H1 (cell line): ENCODE measurements at regions not wholly inside any gene's neighbourhood (a gene's known extent, or its start where the extent isn't known, plus 50 kb on each side); places are given as distances from the start of the nearest gene placed in this dataset.

Source experiments
- CTCF ChIA-PET: fragments of 300-600 bp; sonication (Branson Sonifier 250); formaldehyde crosslinking; loops from one replicate; lab custom pipeline; 2021; ENCODE audit not compliant: partially characterized antibody; lab: Charles Lee
- POLR2A ChIA-PET: fragments of 300-600 bp; sonication (Branson Sonifier 250); formaldehyde crosslinking; loops from one replicate; lab custom pipeline; 2021; ENCODE audit warnings: inconsistent platforms; ENCODE audit not compliant: partially characterized antibody; lab: Charles Lee
- DNase-seq, 2 experiments: peaks; one replicate each; pipeline versions ENCODE4 v3.0.0 to v3.0.0-alpha.2; 2010 to 2022; ENCODE audit warnings: low spot score in 2 of 2, low read depth in 1 of 2, mixed read lengths in 1 of 2
- FAIRE-seq: peaks from 2 replicates; lab custom pipeline; 2011; peaks lifted over from hg19 to GRCh38; lab: Jason Lieb, UNC
- H2AFZ ChIP-seq: 2 replicates; pipeline ENCODE4 v1.8.1; 2012; ENCODE audit warnings: low read length, inconsistent platforms
- H2AK5ac ChIP-seq: 2 replicates; pipeline ENCODE4 v1.6.1; 2013; ENCODE audit warnings: low read depth, low read length
- H2BK120ac ChIP-seq: replicated peaks from 2 replicates; pipeline ENCODE3; 2013; ENCODE audit warnings: low read depth, low read length, inconsistent platforms
- H2BK12ac ChIP-seq: 2 replicates; pipeline ENCODE4 v1.6.1; 2013; ENCODE audit warnings: low read depth, low read length
- H2BK15ac ChIP-seq: 2 replicates; pipeline ENCODE4 v1.6.1; 2013; ENCODE audit warnings: low read length
- H2BK20ac ChIP-seq: 2 replicates; pipeline ENCODE4 v1.6.1; 2013; ENCODE audit warnings: low read length
- H2BK5ac ChIP-seq: 2 replicates; pipeline ENCODE4 v1.6.1; 2013; ENCODE audit warnings: low read depth, low read length
- H3K14ac ChIP-seq: 2 replicates; pipeline ENCODE4 v1.6.1; 2013; ENCODE audit warnings: inconsistent platforms; ENCODE audit not compliant: insufficient read length
- H3K18ac ChIP-seq: 2 replicates; pipeline ENCODE4 v1.6.1; 2013; ENCODE audit warnings: low read length; ENCODE audit errors: extremely low read depth
- H3K23ac ChIP-seq: 2 replicates; pipeline ENCODE4 v1.6.1; 2013; ENCODE audit warnings: inconsistent platforms; ENCODE audit not compliant: insufficient read length
- H3K23me2 ChIP-seq: 2 replicates; pipeline ENCODE4 v1.6.1; 2013; ENCODE audit warnings: low read depth, low read length
- H3K27ac ChIP-seq: 2 replicates; pipeline ENCODE4 v1.6.1; 2011; ENCODE audit warnings: low read depth, low read length, inconsistent platforms
- H3K27me3 ChIP-seq, 4 experiments: replicated peaks in 1 of 4; 1 replicate in 1 of 4; 2 replicates in 3 of 4; pipeline versions ENCODE4 v1.6.1 to v1.8.1; 2011 to 2013; ENCODE audit warnings: low read length in 3 of 4, mild to moderate bottlenecking in 3 of 4, inconsistent platforms in 2 of 4, mixed read lengths in 2 of 4, moderate library complexity in 1 of 4; ENCODE audit not compliant: control insufficient read depth in 3 of 4, insufficient read depth in 3 of 4; ENCODE audit errors: extremely low read depth in 1 of 4
- H3K36me3 ChIP-seq, 4 experiments: 2 replicates each; pipeline versions ENCODE4 v1.6.1 to v1.8.1; 2011 to 2013; ENCODE audit warnings: mild to moderate bottlenecking in 4 of 4, low read length in 3 of 4, moderate library complexity in 2 of 4, control low read depth in 1 of 4, inconsistent platforms in 1 of 4; ENCODE audit not compliant: insufficient read depth in 4 of 4, control insufficient read depth in 2 of 4
- H3K4ac ChIP-seq: replicated peaks from 2 replicates; pipeline ENCODE3; 2013; ENCODE audit warnings: low read length, low read depth, mixed read lengths, inconsistent platforms; ENCODE audit not compliant: insufficient read length
- H3K4me1 ChIP-seq, 4 experiments: replicated peaks in 1 of 4; 1 replicate in 1 of 4; 2 replicates in 3 of 4; pipeline versions ENCODE4 v1.6.1 to v1.8.1; 2011 to 2013; ENCODE audit warnings: low read length in 3 of 4, inconsistent platforms in 2 of 4, mixed read lengths in 1 of 4; ENCODE audit not compliant: insufficient read depth in 4 of 4, control insufficient read depth in 3 of 4
- H3K4me2 ChIP-seq, 2 experiments: 2 replicates each; pipeline versions ENCODE4 v1.6.1 to v1.8.1; 2011 to 2013; ENCODE audit warnings: low read depth in 2 of 2, low read length in 2 of 2, control low read depth in 1 of 2, inconsistent platforms in 1 of 2, mild to moderate bottlenecking in 1 of 2; ENCODE audit not compliant: insufficient read depth in 1 of 2
- H3K4me3 ChIP-seq, 4 experiments: fragments of 200-600, 300-600 bp in 1 of 4; sonication (generic), shearing (Covaris generic), sonication (Bioruptor Twin) in 1 of 4; 2 replicates each; pipeline versions ENCODE4 v1.5.1 to v1.8.1; 2011 to 2016; ENCODE audit warnings: low read length in 4 of 4, low read depth in 3 of 4, control low read depth in 2 of 4, inconsistent platforms in 2 of 4, mild to moderate bottlenecking in 2 of 4, mixed read lengths in 1 of 4, moderate library complexity in 1 of 4; ENCODE audit not compliant: insufficient read depth in 2 of 4; ENCODE audit errors: extremely low read depth in 1 of 4
- H3K56ac ChIP-seq: replicated peaks from 2 replicates; pipeline ENCODE3; 2013; ENCODE audit warnings: low read depth, mild to moderate bottlenecking, mixed read lengths, low read length, inconsistent platforms; ENCODE audit not compliant: insufficient read length
- H3K79me1 ChIP-seq: 2 replicates; pipeline ENCODE4 v1.6.1; 2013; ENCODE audit warnings: low read depth, low read length, control low read depth
- H3K79me2 ChIP-seq, 2 experiments: 2 replicates each; pipeline versions ENCODE4 v1.6.1 to v1.8.1; 2012 to 2013; ENCODE audit warnings: low read length in 2 of 2, mild to moderate bottlenecking in 2 of 2, inconsistent platforms in 1 of 2; ENCODE audit not compliant: insufficient read depth in 2 of 2, control insufficient read depth in 1 of 2
- H3K9ac ChIP-seq, 4 experiments: replicated peaks in 1 of 4; 1 replicate in 1 of 4; 2 replicates in 3 of 4; pipeline versions ENCODE4 v1.6.1 to v1.8.1; 2011 to 2013; ENCODE audit warnings: low read depth in 3 of 4, low read length in 3 of 4, control low read depth in 2 of 4, mild to moderate bottlenecking in 2 of 4, moderate library complexity in 2 of 4, inconsistent platforms in 1 of 4; ENCODE audit errors: extremely low read depth in 1 of 4
- H3K9me3 ChIP-seq, 2 experiments: 2 replicates each; pipeline versions ENCODE4 v1.6.1 to v1.8.1; 2012 to 2013; ENCODE audit warnings: mild to moderate bottlenecking in 2 of 2, moderate library complexity in 2 of 2, control low read depth in 1 of 2, inconsistent platforms in 1 of 2, low read depth in 1 of 2, low read length in 1 of 2, mixed read lengths in 1 of 2; ENCODE audit not compliant: insufficient read depth in 2 of 2
- H4K20me1 ChIP-seq, 2 experiments: replicated peaks in 1 of 2; 2 replicates each; pipeline versions ENCODE3 to v1.8.1; 2011 to 2013; ENCODE audit warnings: inconsistent platforms in 2 of 2, low read length in 2 of 2, mild to moderate bottlenecking in 1 of 2; ENCODE audit not compliant: insufficient read depth in 2 of 2, control insufficient read depth in 1 of 2
- H4K5ac ChIP-seq: 2 replicates; pipeline ENCODE4 v1.6.1; 2013; ENCODE audit warnings: low read length, low read depth, mixed read lengths, inconsistent platforms; ENCODE audit not compliant: insufficient read length
- H4K8ac ChIP-seq: 2 replicates; pipeline ENCODE4 v1.8.0; 2013; ENCODE audit warnings: mild to moderate bottlenecking, moderate library complexity, low read length, inconsistent platforms; ENCODE audit not compliant: insufficient read depth; ENCODE audit errors: extremely low read depth
- H4K91ac ChIP-seq: replicated peaks from 2 replicates; pipeline ENCODE3; 2013; ENCODE audit warnings: low read length, mixed read lengths, inconsistent platforms; ENCODE audit not compliant: insufficient read length
- CHD1 ChIP-seq: IDR thresholded peaks from 2 replicates; pipeline ENCODE4 v1.6.1; 2012; ENCODE audit warnings: low read depth, low read length, improper control_type of control experiment
- CREB1 ChIP-seq: IDR thresholded peaks from 2 replicates; pipeline ENCODE4 v1.6.1; 2012; ENCODE audit warnings: inconsistent platforms
- E2F6 ChIP-seq: IDR thresholded peaks from 2 replicates; pipeline ENCODE4 v1.6.1; 2012; ENCODE audit warnings: inconsistent platforms
- FOSL1 ChIP-seq: IDR thresholded peaks from 2 replicates; pipeline ENCODE4 v1.6.1; 2011; ENCODE audit warnings: mild to moderate bottlenecking, low read depth, low read length, moderate library complexity; ENCODE audit not compliant: insufficient read depth
- HDAC2 ChIP-seq, 2 experiments: fragments of 300-600 bp in 1 of 2; sonication (generic) in 1 of 2; IDR thresholded peaks; 2 replicates each; pipeline ENCODE4 v1.6.1; 2011 to 2012; ENCODE audit warnings: low read depth in 2 of 2, low read length in 2 of 2, mild to moderate bottlenecking in 2 of 2, moderate library complexity in 2 of 2, borderline replicate concordance in 1 of 2, inconsistent platforms in 1 of 2
- HDAC6 ChIP-seq: IDR thresholded peaks from one replicate; pipeline ENCODE4 v1.7.1; 2012; ENCODE audit warnings: low read depth, mild to moderate bottlenecking, inconsistent platforms, low read length, moderate library complexity
- JUND ChIP-seq: IDR thresholded peaks from 2 replicates; pipeline ENCODE4 v1.6.1; 2011; ENCODE audit warnings: mild to moderate bottlenecking, improper control_type of control experiment, low read length
- KDM5A ChIP-seq: fragments of 200-600 bp; IDR thresholded peaks from 2 replicates; pipeline ENCODE4 v1.7.1; 2012; ENCODE audit warnings: mild to moderate bottlenecking, low read length, inconsistent platforms, mixed read lengths
- RBBP5 ChIP-seq: IDR thresholded peaks from 2 replicates; pipeline ENCODE4 v1.7.1; 2012; ENCODE audit warnings: low read depth, mild to moderate bottlenecking, inconsistent platforms, low read length, moderate library complexity, borderline replicate concordance
- SUZ12 ChIP-seq: fragments of 200-600 bp; sonication (generic); IDR thresholded peaks from 2 replicates; pipeline ENCODE4 v1.6.1; 2012; ENCODE audit warnings: mild to moderate bottlenecking, inconsistent platforms, low read length, moderate library complexity, mixed read lengths
- TAF1 ChIP-seq: IDR thresholded peaks from 2 replicates; pipeline ENCODE4 v1.6.1; 2011; ENCODE audit warnings: mild to moderate bottlenecking, low read depth, low read length
- ZNF274 ChIP-seq: IDR thresholded peaks from 2 replicates; pipeline ENCODE4 v1.7.0; 2012; ENCODE audit warnings: low read length, borderline replicate concordance; ENCODE audit errors: extremely low read depth
- WGBS, 2 experiments: shearing (Covaris generic) in 1 of 2; methylation state at CpG; one replicate each; pipeline versions ENCODE4 v1.1.6 to v1.1.7; 2013 to 2015; ENCODE audit warnings: low lambda C conversion rate in 2 of 2, mixed read lengths in 2 of 2, inconsistent platforms in 1 of 2, low coverage in 1 of 2, missing lambda C conversion rate in 1 of 2; ENCODE audit not compliant: insufficient replicate concordance in 2 of 2, insufficient coverage in 1 of 2, insufficient read length in 1 of 2; ENCODE audit errors: extremely low coverage in 1 of 2, missing lambda C conversion rate in 1 of 2; 5-methylcytosine and 5-hydroxymethylcytosine counted together

- no peak overlapping the region for H4K5ac ChIP-seq
- H3K56ac ChIP-seq = no peak overlapping the region
- no peaks in the 10 kb centered on the region for H3K79me2 ChIP-seq
- H2AK5ac ChIP-seq = no peak overlapping the region; the same call in 1 of the 2 replicates
- H4K8ac ChIP-seq = no peak overlapping the region
- H3K14ac ChIP-seq = no peak overlapping the region
- peaks cover 0 to 6% of the 10 kb centered on the region in 2 experiments for H4K20me1 ChIP-seq
- no peak overlapping the region for H3K18ac ChIP-seq
- peak overlapping the region; percentile 53 for H3K4ac ChIP-seq
- no peak overlapping the region for H2BK15ac ChIP-seq
- H3K4me2 ChIP-seq = no peak overlapping the region
- H2AFZ ChIP-seq = no peak overlapping the region
- FAIRE-seq (no peak), DNase-seq (peak in 1 of 2 experiments; percentile 17)
- no peak overlapping the region for H2BK20ac ChIP-seq
- no peak overlapping the region for H2BK5ac ChIP-seq
- H2BK12ac ChIP-seq = no peak overlapping the region
- no peak overlapping the region for H3K9ac ChIP-seq
- H3K23me2 ChIP-seq = no peaks in the 10 kb centered on the region
- no peaks in the 10 kb centered on the region for H3K4me1 ChIP-seq
- no peaks in the 10 kb centered on the region for H3K27me3 ChIP-seq
- no peaks in the 10 kb centered on the region for H3K36me3 ChIP-seq
- H4K91ac ChIP-seq = no peak overlapping the region
- ChIA-PET POLR2A (no interaction called here), CTCF (interaction anchor here (1.1 kb wide), 1 partner anchor 350 kb away, joined by 3 read pairs; no protein-coding TSS in a partner anchor)
- WGBS, 2 experiments = 95% methylated on average over 17 of the region's 18 CpGs; no CpG with 5 or more reads in 1 of the 2 experiments
- H3K79me1 ChIP-seq = no peaks in the 10 kb centered on the region
- no peaks in the 10 kb centered on the region for H3K9me3 ChIP-seq
- no peak overlapping the region for H3K4me3 ChIP-seq
- no peak for TF ChIP-seq ZNF274
- TF ChIP-seq E2F6 = no peak
- no peak for TF ChIP-seq SUZ12
- TF ChIP-seq KDM5A = no peak
- no peak for TF ChIP-seq TAF1
- no peak for TF ChIP-seq CREB1
- TF ChIP-seq FOSL1 = no peak
- TF ChIP-seq HDAC2 (IDR thresholded peaks at IDR 0.05; ENCODE audit: borderline replicate concordance in 1 of 2, low read depth in 2 of 2, low read length in 2 of 2) = no peak
- TF ChIP-seq HDAC6 = no peak
- TF ChIP-seq RBBP5 = no peak
- no peak for TF ChIP-seq CHD1
- no peak for TF ChIP-seq JUND
- no peak overlapping the region for H2BK120ac ChIP-seq
- no peak overlapping the region for H3K27ac ChIP-seq
- H3K23ac ChIP-seq = no peak overlapping the region
These were observed 79.0 kb downstream of the PTGR3 start for GRCh38 chr18:75129717-75130477.
